HEK293T (cell line): ENCODE measurements at regions not wholly inside any gene's neighbourhood (a gene's known extent, or its start where the extent isn't known, plus 50 kb on each side); places are given as distances from the start of the nearest gene placed in this dataset.

Experiments used
- BHLHE40 ChIP-seq: fragments of 450-650 bp; IDR thresholded peaks from 2 replicates; pipeline ENCODE4 v1.6.1; 2016; ENCODE audit warnings: mild to moderate bottlenecking, moderate library complexity, borderline replicate concordance
- FOXK2 ChIP-seq: fragments of 450-650 bp; IDR thresholded peaks from 2 replicates; pipeline ENCODE4 v1.6.1; 2016; ENCODE audit warnings: mild to moderate bottlenecking
- FOXM1 ChIP-seq: fragments of 450-650 bp; IDR thresholded peaks from 2 replicates; pipeline ENCODE4 v1.6.1; 2017; ENCODE audit warnings: mild to moderate bottlenecking, borderline replicate concordance
- HDGF ChIP-seq: fragments of 450-650 bp; IDR thresholded peaks from 2 replicates; pipeline ENCODE4 v1.6.1; 2017; ENCODE audit warnings: antibody characterized with exemption, borderline replicate concordance
- SP1 ChIP-seq: fragments of 450-650 bp; IDR thresholded peaks from 2 replicates; pipeline ENCODE4 v1.6.1; 2017
- TARDBP ChIP-seq: fragments of 450-650 bp; IDR thresholded peaks from 2 replicates; pipeline ENCODE4 v1.6.1; 2016
- ZNF384 ChIP-seq: fragments of 450-650 bp; IDR thresholded peaks from 2 replicates; pipeline ENCODE4 v1.6.1; 2016

DNA sequence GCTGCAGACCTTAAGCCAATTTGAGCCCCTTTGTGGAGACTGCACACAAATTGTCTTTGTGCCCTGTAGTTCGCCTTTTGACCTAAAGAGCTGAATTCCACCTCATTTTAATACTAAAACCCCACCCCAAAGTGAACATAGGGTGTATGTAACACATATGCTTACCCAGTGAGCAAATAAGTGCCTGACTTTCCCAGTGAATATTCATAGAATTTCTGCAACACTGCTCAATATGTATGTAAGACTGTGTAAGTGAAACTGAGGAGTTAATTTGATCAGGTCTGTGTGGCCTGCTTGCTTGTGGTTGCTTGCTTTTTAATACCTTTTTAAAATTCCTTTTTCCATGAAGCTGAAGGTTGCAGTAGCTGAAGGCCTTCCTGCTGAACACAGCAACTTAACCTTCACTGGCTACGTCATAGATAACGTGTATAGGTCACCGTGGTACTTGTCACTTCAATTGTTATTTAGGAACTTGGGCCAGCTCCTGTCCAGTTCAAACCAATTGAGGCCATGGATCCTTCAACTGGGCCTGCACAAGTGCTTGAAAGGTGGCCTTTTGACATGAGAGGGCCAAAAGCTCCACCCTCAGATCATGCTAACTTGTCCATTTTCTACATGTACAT, 131.7 kb upstream of the BTBD3 start:
- TF ChIP-seq SP1 (no peak), FOXM1 (no peak), BHLHE40 (no peak), HDGF (no peak), FOXK2 (no peak), TARDBP (no peak), ZNF384 (no peak)
